Fibroblast of the aortic adventitia (primary cell): ENCODE measurements at regions not wholly inside any gene's neighbourhood (a gene's known extent, or its start where the extent isn't known, plus 50 kb on each side); places are given as distances from the start of the nearest gene placed in this dataset.

Experiments used
- DNase-seq: peaks from one replicate; pipeline ENCODE4 v3.0.0-alpha.2; 2010; ENCODE audit warnings: low read depth
- H3K4me3 ChIP-seq: 2 replicates; pipeline ENCODE4 v1.5.1; 2011; ENCODE audit warnings: low read depth, mild to moderate bottlenecking, control low read depth, low read length, moderate library complexity
- TF ChIP-seq, protein P1 (sequence below): IDR thresholded peaks from 2 replicates; pipeline ENCODE4 v1.5.1; 2011; ENCODE audit warnings: mild to moderate bottlenecking, low read length, control low read depth, inconsistent platforms; ENCODE audit not compliant: insufficient read depth

- no peak overlapping the region for H3K4me3 ChIP-seq
- TF ChIP-seq, protein P1, sequence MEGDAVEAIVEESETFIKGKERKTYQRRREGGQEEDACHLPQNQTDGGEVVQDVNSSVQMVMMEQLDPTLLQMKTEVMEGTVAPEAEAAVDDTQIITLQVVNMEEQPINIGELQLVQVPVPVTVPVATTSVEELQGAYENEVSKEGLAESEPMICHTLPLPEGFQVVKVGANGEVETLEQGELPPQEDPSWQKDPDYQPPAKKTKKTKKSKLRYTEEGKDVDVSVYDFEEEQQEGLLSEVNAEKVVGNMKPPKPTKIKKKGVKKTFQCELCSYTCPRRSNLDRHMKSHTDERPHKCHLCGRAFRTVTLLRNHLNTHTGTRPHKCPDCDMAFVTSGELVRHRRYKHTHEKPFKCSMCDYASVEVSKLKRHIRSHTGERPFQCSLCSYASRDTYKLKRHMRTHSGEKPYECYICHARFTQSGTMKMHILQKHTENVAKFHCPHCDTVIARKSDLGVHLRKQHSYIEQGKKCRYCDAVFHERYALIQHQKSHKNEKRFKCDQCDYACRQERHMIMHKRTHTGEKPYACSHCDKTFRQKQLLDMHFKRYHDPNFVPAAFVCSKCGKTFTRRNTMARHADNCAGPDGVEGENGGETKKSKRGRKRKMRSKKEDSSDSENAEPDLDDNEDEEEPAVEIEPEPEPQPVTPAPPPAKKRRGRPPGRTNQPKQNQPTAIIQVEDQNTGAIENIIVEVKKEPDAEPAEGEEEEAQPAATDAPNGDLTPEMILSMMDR = no peak
- DNase-seq = no peak
Observed at GRCh38 chr11:31936312-31936711, 125.2 kb upstream of the PAX6 start.

DNA sequence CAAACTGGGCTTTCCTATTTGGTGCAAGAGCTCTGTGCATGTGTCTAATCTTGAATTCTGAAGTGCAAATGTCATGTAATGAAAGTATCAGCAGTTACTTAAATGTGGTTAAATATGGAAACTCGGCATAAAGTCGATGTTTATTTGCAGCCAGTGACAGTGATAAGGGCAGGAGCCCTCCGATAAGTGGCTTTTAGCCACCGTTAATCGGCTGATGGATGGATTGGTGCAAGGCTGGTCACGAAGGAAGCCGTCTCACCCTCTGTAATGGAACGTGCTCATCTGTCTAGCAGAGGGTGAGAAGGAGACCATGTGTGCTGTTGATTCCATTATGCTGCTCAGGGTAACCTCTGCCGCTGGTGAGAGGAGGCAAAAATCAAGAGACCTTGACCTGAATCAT is 121.8 kb upstream of the PAX6 start:
- TF ChIP-seq, protein P1 = no peak

DNA sequence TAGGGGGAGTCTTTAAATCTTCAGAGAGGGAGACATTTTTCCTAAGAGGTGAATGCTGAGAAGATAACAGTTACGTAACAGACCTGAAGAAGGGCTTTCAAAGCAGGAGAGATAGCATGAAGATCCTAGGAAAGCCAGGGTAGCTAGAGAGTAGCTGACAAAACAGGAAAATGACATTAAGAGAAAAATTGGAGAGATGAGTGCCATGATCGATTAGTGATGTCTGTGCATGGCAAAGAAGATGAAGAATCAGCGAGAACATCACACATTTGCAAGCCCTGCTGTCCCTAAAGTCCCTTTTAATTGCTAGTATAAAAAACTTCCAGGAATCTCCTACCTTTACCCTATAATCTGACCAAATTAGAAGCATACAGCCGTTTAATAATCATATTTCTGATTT is 116.9 kb upstream of the PAX6 start:
- H3K4me3 ChIP-seq = no peak overlapping the region
- TF ChIP-seq, protein P1 = no peak
- no peak for DNase-seq

More for the DNA sequence above, 121.8 kb upstream of the PAX6 start:
- DNase-seq = no peak
- H3K4me3 ChIP-seq = no peak overlapping the region

GRCh38 chr11:31926816-31927528 is 115.8 kb upstream of the PAX6 start:
- H3K4me3 ChIP-seq = no peak overlapping the region
- TF ChIP-seq, protein P1 = no peak
- no peak for DNase-seq

GRCh38 chr11:31926106-31926505 is 115.0 kb upstream of the PAX6 start:
- TF ChIP-seq, protein P1 = no peak
- H3K4me3 ChIP-seq = no peak overlapping the region
- DNase-seq = no peak

DNA sequence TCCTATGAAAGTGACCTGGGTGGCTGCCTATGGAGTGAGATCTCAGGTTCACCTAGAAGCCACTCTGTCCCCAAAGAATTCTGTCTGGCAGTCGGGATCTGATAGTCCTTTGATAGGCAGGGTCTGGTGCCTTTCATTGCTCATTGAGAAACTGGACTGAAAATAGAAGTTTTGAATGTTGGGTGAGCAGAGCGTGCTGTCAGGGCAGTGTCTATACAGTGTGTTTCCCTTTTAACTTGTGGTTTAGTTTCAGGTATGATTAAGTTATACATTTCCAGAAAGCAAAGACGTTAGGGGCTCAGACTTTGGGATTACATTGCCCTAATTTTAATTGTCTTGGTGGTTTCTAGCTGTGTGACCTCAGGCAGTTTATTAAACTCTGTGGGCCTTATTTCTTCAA is 111.3 kb upstream of the PAX6 start:
- H3K4me3 ChIP-seq = no peak overlapping the region
- no peak for DNase-seq
- TF ChIP-seq, protein P1 = no peak

DNA sequence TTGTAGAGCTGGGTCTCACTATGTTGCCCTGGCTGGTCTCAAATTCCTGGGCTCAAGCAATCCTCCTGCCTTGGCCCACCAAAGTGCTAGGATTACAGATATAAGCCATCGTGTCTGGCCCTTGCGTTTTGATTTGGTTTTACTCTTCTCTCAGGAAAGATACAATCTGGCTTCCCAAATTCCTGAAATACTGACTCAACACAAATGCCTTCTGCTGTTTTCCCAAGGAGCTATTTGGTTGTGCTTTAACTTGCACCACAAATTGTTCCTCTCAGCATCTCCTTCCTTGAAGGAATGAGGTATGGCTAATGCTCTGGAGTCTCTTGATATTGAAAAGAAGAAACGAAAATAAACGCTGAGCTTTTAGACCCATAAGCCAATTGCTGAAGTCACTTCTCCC is 110.0 kb upstream of the PAX6 start:
- DNase-seq = peak; percentile 1
- TF ChIP-seq, protein P1 = no peak

More for the DNA sequence above, 110.0 kb upstream of the PAX6 start:
- no peak overlapping the region for H3K4me3 ChIP-seq
